ENCODE measurements at regions not wholly inside any gene's neighbourhood (a gene's known extent, or its start where the extent isn't known, plus 50 kb on each side); places are given as distances from the start of the nearest gene placed in this dataset.

- H3K9me3 Mint-ChIP-seq: no peaks in the 10 kb centered on the region
- ATAC-seq (ENCODE audit: low read depth) (no peak), DNase-seq (no peak)
- no peaks in the 10 kb centered on the region for H3K36me3 Mint-ChIP-seq
- H3K4me3 Mint-ChIP-seq: no peak overlapping the region
- POLR2A ChIA-PET: no interaction called here
- peaks cover 9% of the 10 kb centered on the region for H3K27me3 Mint-ChIP-seq
- peaks cover 8% of the 10 kb centered on the region for H3K4me1 Mint-ChIP-seq
- no peak overlapping the region for H3K27ac Mint-ChIP-seq
Observed at GRCh38 chr14:49487238-49487637, 98.9 kb downstream of the RPS29 start.

DNA sequence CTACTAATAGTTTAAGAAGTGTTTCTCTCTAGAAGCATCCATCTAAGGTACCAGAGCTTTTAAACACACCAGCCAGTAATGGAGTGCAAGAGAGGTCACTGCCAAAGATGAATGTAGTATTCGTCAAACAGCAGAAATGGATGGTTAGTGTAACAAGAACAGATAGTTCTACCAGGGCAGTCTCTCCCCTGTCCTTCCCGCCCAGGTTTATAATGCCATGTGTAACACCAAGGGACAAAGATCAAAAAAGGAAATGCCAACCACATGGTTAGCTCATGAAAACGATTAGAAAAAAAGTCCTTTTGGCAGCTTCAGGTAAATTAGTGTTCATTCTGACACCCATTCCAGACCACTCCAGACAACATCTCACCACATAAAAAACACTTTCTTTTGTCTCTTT is 100.9 kb downstream of the RPS29 start:
- H3K36me3 Mint-ChIP-seq: peaks cover 3% of the 10 kb centered on the region
- peaks cover 9% of the 10 kb centered on the region for H3K27me3 Mint-ChIP-seq
- peaks cover 8% of the 10 kb centered on the region for H3K4me1 Mint-ChIP-seq
- no peak for ATAC-seq (ENCODE audit: low read depth)
- H3K9me3 Mint-ChIP-seq: peaks cover 5% of the 10 kb centered on the region
- H3K27ac Mint-ChIP-seq: no peak overlapping the region
- POLR2A ChIA-PET: no interaction called here
- no peak overlapping the region for H3K4me3 Mint-ChIP-seq
- DNase-seq: no peak

DNA sequence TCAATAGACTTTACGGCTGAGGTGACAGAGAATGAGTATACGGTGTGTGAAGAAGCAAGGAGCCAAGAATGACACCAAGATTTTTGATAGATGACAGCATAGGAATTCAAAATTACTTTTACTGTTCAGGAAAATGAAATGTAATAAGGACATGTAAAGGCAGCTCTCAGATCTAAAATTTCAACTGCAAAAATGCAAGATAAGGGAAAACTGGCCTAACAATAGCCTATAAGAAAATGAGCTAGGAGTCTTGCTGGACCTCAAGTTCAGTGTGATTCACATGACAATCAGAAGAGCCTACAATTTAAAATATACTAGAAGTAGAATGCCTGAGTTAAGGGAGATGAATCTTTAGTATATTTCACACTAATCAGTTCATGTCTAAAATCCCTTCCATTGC is 102.0 kb downstream of the RPS29 start:
- POLR2A ChIA-PET: no interaction called here
- Mint-ChIP-seq H3K27ac (no peak overlapping the region), H3K9me3 (peaks cover 5% of the 10 kb centered on the region), H3K27me3 (peaks cover 9% of the 10 kb centered on the region), H3K4me1 (peaks cover 8% of the 10 kb centered on the region), H3K4me3 (no peak overlapping the region), H3K36me3 (peaks cover 3% of the 10 kb centered on the region)
- DNase-seq (no peak), ATAC-seq (ENCODE audit: low read depth) (no peak)

DNA sequence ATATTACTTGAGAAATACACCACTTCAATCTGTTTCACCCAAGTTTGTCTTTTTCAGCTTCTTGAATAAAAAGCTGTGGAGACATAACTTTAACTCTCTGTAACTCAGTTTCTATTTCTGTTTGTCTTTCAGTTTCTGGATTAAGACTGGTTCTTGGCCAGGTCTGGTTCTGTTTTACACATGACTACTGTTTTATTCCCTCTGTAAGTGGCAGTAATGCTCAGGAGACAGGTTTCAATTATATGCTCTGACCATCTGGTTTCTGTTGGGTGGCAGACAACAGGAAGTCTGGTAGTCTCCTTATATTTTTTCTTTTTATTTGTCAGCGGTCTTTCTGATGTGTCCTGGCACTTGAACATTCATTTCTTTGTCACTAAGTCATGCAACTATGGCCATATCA is 102.9 kb downstream of the RPS29 start:
- POLR2A ChIA-PET: no interaction called here
- H3K4me3 Mint-ChIP-seq: no peak overlapping the region
- no peak overlapping the region for H3K27ac Mint-ChIP-seq
- peaks cover 9% of the 10 kb centered on the region for H3K27me3 Mint-ChIP-seq
- peaks cover 8% of the 10 kb centered on the region for H3K4me1 Mint-ChIP-seq
- peaks cover 5% of the 10 kb centered on the region for H3K9me3 Mint-ChIP-seq
- peaks cover 3% of the 10 kb centered on the region for H3K36me3 Mint-ChIP-seq
- DNase-seq (no peak), ATAC-seq (ENCODE audit: low read depth) (no peak)

GRCh38 chr14:49480979-49481498 is 105.1 kb downstream of the RPS29 start:
- DNase-seq (no peak), ATAC-seq (ENCODE audit: low read depth) (no peak)
- Mint-ChIP-seq H3K27ac (no peak overlapping the region), H3K4me3 (no peak overlapping the region), H3K27me3 (peaks cover 9% of the 10 kb centered on the region), H3K36me3 (peaks cover 3% of the 10 kb centered on the region), H3K4me1 (peaks cover 8% of the 10 kb centered on the region), H3K9me3 (peaks cover 5% of the 10 kb centered on the region)
- POLR2A ChIA-PET: no interaction called here

GRCh38 chr14:49480053-49480760 is 106.0 kb downstream of the RPS29 start:
- Mint-ChIP-seq H3K4me1 (peaks cover 10% of the 10 kb centered on the region), H3K27me3 (peaks cover 7% of the 10 kb centered on the region), H3K9me3 (peaks cover 5% of the 10 kb centered on the region), H3K36me3 (peaks cover 3% of the 10 kb centered on the region), H3K27ac (no peak overlapping the region), H3K4me3 (no peak overlapping the region)
- no peak for ATAC-seq (ENCODE audit: low read depth)
- POLR2A ChIA-PET: no interaction called here
- no peak for DNase-seq

DNA sequence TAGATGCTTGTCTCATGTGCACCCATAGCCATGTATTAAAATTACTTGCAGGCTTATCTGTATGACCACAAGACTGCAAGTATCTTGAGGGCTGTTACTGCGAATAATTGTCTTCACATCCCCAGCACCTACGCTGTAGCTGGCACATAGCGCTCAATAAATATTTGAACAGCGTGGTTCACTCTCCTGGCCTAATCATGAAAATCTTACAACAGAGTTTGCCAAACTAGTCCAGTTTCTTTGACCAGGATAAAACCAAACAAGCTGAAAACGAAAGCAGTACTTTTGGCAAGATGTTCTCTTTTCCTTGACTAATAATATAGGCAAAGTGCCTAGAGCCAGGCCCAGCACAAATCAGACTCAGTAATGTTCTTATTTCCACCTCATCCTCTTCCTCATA is 106.7 kb downstream of the RPS29 start:
- H3K9me3 Mint-ChIP-seq: peaks cover 5% of the 10 kb centered on the region
- no peak overlapping the region for H3K4me3 Mint-ChIP-seq
- POLR2A ChIA-PET: no interaction called here
- ATAC-seq (ENCODE audit: low read depth): no peak
- no peak overlapping the region for H3K27ac Mint-ChIP-seq
- peaks cover 10% of the 10 kb centered on the region for H3K4me1 Mint-ChIP-seq
- no peak for DNase-seq
- H3K27me3 Mint-ChIP-seq: peaks cover under 1% of the 10 kb centered on the region
- peaks cover 3% of the 10 kb centered on the region for H3K36me3 Mint-ChIP-seq

- DNase-seq: no peak
- H3K9me3 Mint-ChIP-seq: peaks cover 5% of the 10 kb centered on the region
- H3K4me3 Mint-ChIP-seq: no peak overlapping the region
- H3K27me3 Mint-ChIP-seq: no peaks in the 10 kb centered on the region
- POLR2A ChIA-PET: no interaction called here
- H3K27ac Mint-ChIP-seq: no peak overlapping the region
- H3K4me1 Mint-ChIP-seq: peaks cover 8% of the 10 kb centered on the region
- ATAC-seq (ENCODE audit: low read depth): no peak
- peaks cover 3% of the 10 kb centered on the region for H3K36me3 Mint-ChIP-seq
Observed at GRCh38 chr14:49478784-49479183, 107.4 kb downstream of the RPS29 start.

DNA sequence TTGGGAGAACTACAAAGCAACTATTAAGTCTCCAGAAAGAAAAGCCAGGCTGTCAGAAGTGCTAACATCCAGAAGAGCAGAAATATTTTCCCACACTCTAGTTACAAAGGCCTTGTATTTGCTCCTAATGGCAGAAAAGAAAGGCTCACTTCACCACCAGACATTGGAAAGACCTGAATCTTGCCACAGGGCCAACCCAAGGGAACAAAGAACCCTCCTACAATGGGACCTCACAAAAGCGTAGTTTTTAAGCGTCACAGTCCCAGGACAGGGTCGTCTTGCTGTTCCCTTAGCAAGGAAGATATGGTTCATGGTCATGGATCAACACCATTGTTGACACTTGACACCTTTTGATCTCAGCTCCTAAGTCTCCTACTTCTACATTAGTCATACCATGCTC is 119.1 kb downstream of the RPS29 start:
- peaks cover 19% of the 10 kb centered on the region for H3K27me3 Mint-ChIP-seq
- no peaks in the 10 kb centered on the region for H3K4me1 Mint-ChIP-seq
- no peak overlapping the region for H3K4me3 Mint-ChIP-seq
- no peaks in the 10 kb centered on the region for H3K36me3 Mint-ChIP-seq
- no peak for ATAC-seq (ENCODE audit: low read depth)
- POLR2A ChIA-PET: no interaction called here
- no peak for DNase-seq
- no peaks in the 10 kb centered on the region for H3K9me3 Mint-ChIP-seq
- no peak overlapping the region for H3K27ac Mint-ChIP-seq

DNA sequence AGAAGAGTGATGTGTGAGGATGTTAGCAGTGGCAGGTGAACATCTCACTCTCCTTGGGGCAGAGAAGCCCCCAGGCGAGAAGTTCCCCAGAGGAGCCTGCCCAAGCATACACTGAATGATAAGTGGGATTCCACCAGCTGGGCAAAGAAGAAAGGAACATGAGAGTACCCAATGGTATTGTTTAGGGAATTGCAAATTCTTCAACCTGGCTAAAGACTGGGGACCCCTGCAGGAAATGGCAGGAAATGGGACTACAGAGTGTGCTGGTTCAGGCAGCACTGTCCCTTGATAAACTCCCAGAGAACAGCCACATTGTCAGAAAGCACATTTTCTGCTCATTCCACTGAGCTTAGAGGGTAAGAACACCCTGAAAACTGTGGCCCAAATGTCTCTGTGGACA is 121.3 kb downstream of the RPS29 start:
- Mint-ChIP-seq H3K4me3 (no peak overlapping the region), H3K36me3 (no peaks in the 10 kb centered on the region), H3K4me1 (no peaks in the 10 kb centered on the region), H3K27me3 (peaks cover 17% of the 10 kb centered on the region), H3K27ac (no peak overlapping the region), H3K9me3 (no peaks in the 10 kb centered on the region)
- POLR2A ChIA-PET: no interaction called here
- no peak for DNase-seq
- no peak for ATAC-seq (ENCODE audit: low read depth)

GRCh38 chr14:49463146-49463545 is 123.0 kb downstream of the RPS29 start:
- ATAC-seq (ENCODE audit: low read depth) (no peak), DNase-seq (no peak)
- Mint-ChIP-seq H3K27ac (no peak overlapping the region), H3K27me3 (peaks cover 17% of the 10 kb centered on the region), H3K36me3 (no peaks in the 10 kb centered on the region), H3K9me3 (no peaks in the 10 kb centered on the region), H3K4me3 (no peak overlapping the region), H3K4me1 (no peaks in the 10 kb centered on the region)
- POLR2A ChIA-PET: interaction anchor here (1.9 kb wide), 1 partner anchor 124 kb away, joined by 6 read pairs; the partner anchor contains the start of gene RPS29

DNA sequence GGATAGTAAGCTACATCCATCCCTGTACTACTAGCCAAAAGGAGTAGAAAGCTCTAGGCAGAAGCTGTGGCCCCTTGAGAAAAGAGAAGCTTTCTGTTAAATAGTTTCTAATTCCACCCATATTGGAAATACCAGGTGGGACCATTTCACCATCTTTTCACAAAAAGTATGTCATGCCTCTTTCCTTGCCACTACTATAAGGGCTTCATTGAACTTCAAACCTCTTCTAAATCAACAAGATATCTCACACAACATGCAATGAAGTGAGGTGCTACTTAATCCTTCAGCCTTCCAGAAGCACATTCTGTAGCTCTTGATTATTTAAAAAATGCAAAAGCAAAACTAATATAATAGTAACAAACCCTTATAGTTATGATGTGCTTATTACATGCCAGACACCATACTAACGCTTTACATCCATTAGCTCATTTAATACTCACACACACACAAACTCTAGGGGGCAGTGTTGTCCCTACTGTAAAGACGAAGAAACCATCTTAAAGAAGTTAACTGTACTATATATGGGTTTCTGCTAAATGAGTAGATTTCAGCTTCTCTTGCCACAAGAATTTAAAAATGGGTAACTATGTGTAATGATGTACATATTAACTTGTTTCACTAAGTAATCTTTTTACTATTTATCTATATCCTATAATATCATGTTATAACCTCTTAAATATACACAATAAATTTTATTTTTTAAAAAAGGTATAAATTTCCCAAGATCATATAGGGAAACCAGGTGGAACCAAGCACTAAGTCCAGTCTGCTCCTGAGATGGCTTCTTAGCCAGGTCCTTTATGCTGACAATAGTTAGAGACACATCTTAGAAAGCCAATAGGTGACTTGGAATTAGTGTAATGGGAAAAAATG is 124.4 kb downstream of the RPS29 start:
- Mint-ChIP-seq H3K4me1 (no peaks in the 10 kb centered on the region), H3K27me3 (peaks cover 17% of the 10 kb centered on the region), H3K9me3 (no peaks in the 10 kb centered on the region), H3K36me3 (no peaks in the 10 kb centered on the region), H3K27ac (no peak overlapping the region), H3K4me3 (no peak overlapping the region)
- peak; percentile 86 for ATAC-seq (ENCODE audit: low read depth)
- no peak for DNase-seq
- POLR2A ChIA-PET: interaction anchor here (1.9 kb wide), 1 partner anchor 125 kb away, joined by 6 read pairs; the partner anchor contains the start of gene RPS29

DNA sequence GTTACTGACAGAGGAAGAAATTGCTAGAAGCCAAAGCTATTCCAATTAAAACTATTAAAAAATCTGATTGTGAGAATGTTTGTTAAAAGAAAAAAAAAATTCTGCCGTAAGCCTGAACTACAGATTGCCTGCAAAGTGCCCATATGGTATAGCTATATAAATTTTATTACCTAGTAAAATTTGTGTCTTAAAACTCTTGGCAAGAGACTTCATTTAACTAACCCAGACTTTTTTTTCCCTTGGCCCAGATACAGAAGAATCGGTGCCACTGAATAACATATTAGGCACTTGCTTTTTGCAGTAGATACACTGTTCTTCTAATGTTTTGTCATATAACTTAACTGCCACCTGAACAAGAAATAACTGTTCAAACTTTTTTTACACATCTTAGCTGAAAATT is 125.5 kb downstream of the RPS29 start:
- no peak for DNase-seq
- ATAC-seq (ENCODE audit: low read depth): no peak
- POLR2A ChIA-PET: no interaction called here
- Mint-ChIP-seq H3K36me3 (no peaks in the 10 kb centered on the region), H3K9me3 (no peaks in the 10 kb centered on the region), H3K27me3 (peaks cover 17% of the 10 kb centered on the region), H3K4me3 (no peak overlapping the region), H3K4me1 (no peaks in the 10 kb centered on the region), H3K27ac (no peak overlapping the region)

- Mint-ChIP-seq H3K27me3 (peaks cover 15% of the 10 kb centered on the region), H3K36me3 (no peaks in the 10 kb centered on the region), H3K4me1 (no peaks in the 10 kb centered on the region), H3K27ac (no peak overlapping the region), H3K4me3 (no peak overlapping the region), H3K9me3 (no peaks in the 10 kb centered on the region)
- DNase-seq (no peak), ATAC-seq (ENCODE audit: low read depth) (no peak)
- POLR2A ChIA-PET: no interaction called here
Observed at GRCh38 chr14:49456589-49456988, 129.6 kb downstream of the RPS29 start.

All from activated naive CD8-positive, alpha-beta T cell treated with anti-CD3 and anti-CD28 coated beads, Interleukin-2, amount 10 ng/mL, durations not matched to agents 7 days and 5 days (primary cell).